Type B pancreatic cell (in vitro differentiated cells): ENCODE measurements at regions not wholly inside any gene's neighbourhood (a gene's known extent, or its start where the extent isn't known, plus 50 kb on each side); places are given as distances from the start of the nearest gene placed in this dataset.

ENCODE experiments used
- DNase-seq: peaks from one replicate; pipeline ENCODE4 v3.0.0; 2021; ENCODE audit warnings: mixed read lengths; ENCODE audit not compliant: unreplicated experiment; ENCODE audit errors: extremely low spot score
- H3K27ac Mint-ChIP-seq: 2 replicates; pipeline ENCODE4 v1.8.0; 2021; ENCODE audit warnings: mild to moderate bottlenecking, mixed read lengths
- H3K27me3 Mint-ChIP-seq: 2 replicates; pipeline ENCODE4 v1.8.0; 2021; ENCODE audit warnings: mixed read lengths
- H3K36me3 Mint-ChIP-seq: 2 replicates; pipeline ENCODE4 v1.8.0; 2021; ENCODE audit warnings: mixed read lengths
- H3K4me1 Mint-ChIP-seq: one replicate; pipeline ENCODE4 v1.8.0; 2021; ENCODE audit warnings: mixed read lengths; ENCODE audit not compliant: unreplicated experiment
- H3K4me3 Mint-ChIP-seq: 2 replicates; pipeline ENCODE4 v1.8.0; 2021; ENCODE audit warnings: mild to moderate bottlenecking, mixed read lengths
- H3K9me3 Mint-ChIP-seq: 2 replicates; pipeline ENCODE4 v1.8.0; 2021; ENCODE audit warnings: mixed read lengths
- TF ChIP-seq, protein P1 (sequence below): fragments of 200-600 bp; sonication (generic); conservative IDR thresholded peaks from 2 replicates; pipeline ENCODE4 v1.5.0; 2021; ENCODE audit warnings: antibody characterized with exemption, mild to moderate bottlenecking

DNA sequence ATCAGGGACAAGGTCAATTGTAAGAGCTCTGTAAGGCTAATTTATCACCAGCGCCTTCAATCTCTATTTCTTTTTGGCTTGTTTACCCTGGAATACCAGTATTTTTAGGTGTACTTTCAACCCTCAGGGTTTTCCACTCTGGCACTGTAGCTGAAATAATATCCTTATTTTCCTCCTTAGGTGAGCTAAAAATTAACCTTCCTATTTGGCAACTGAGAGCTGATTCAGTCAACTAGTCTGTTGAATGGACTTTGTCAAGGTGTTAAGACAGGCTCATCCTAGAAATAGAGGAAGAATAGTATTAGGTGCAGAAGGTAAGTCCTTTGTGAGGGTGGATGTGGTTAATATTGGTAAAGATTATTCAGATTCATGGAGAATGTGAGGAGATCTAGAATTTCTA is 101.3 kb upstream of the BANK1 start:
- no peak overlapping the region for H3K27ac Mint-ChIP-seq
- no peak for DNase-seq
- TF ChIP-seq, protein P1, sequence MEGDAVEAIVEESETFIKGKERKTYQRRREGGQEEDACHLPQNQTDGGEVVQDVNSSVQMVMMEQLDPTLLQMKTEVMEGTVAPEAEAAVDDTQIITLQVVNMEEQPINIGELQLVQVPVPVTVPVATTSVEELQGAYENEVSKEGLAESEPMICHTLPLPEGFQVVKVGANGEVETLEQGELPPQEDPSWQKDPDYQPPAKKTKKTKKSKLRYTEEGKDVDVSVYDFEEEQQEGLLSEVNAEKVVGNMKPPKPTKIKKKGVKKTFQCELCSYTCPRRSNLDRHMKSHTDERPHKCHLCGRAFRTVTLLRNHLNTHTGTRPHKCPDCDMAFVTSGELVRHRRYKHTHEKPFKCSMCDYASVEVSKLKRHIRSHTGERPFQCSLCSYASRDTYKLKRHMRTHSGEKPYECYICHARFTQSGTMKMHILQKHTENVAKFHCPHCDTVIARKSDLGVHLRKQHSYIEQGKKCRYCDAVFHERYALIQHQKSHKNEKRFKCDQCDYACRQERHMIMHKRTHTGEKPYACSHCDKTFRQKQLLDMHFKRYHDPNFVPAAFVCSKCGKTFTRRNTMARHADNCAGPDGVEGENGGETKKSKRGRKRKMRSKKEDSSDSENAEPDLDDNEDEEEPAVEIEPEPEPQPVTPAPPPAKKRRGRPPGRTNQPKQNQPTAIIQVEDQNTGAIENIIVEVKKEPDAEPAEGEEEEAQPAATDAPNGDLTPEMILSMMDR: no peak

DNA sequence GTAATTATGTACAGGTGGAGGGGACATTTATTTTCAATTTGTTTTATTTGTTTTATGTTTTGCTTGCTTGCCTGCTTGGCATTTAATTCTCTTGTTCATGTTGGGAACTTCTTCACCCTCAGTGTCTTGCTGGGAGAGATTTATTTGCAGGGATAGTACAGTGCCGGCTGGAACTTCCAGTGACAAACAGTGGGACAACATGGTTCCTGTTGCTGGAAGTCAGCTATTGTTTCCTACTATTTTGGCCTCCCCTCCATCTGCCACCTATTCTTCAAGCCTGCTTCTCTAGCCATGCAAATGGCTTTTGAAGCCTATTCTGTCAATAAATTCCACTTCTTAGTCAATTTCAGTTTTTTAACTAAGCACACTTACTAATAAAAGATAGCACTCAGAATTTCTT is 105.4 kb upstream of the BANK1 start:
- H3K27ac Mint-ChIP-seq: no peak overlapping the region
- no peaks in the 10 kb centered on the region for H3K36me3 Mint-ChIP-seq
- no peak for DNase-seq
- H3K4me1 Mint-ChIP-seq: no peaks in the 10 kb centered on the region
- H3K27me3 Mint-ChIP-seq: no peaks in the 10 kb centered on the region
- TF ChIP-seq, protein P1: no peak
- H3K9me3 Mint-ChIP-seq: no peaks in the 10 kb centered on the region
- H3K4me3 Mint-ChIP-seq: no peak overlapping the region

More for the DNA sequence above, 101.3 kb upstream of the BANK1 start:
- Mint-ChIP-seq H3K4me3 (no peak overlapping the region), H3K9me3 (no peaks in the 10 kb centered on the region), H3K27me3 (peaks cover 3% of the 10 kb centered on the region), H3K36me3 (no peaks in the 10 kb centered on the region), H3K4me1 (peaks cover 7% of the 10 kb centered on the region)

DNA sequence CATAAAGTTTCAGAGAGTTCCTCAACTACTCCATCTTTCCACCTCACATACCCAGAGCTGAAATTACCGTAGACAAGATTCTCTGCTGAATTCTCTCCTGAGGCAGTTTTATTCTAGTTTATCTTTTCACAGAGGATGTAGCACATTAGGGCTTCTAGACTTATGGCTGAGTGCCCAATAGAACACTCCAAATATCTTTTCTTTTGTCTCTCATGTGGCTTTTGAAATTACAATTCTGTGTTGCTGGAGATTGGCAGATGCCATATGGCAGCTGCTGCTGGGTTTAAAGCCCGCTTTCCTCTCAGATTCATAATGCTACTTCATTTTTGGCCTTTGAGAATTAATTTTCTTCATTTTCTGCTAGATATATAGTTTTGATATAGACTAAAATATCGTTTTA is 107.6 kb upstream of the BANK1 start:
- Mint-ChIP-seq H3K4me3 (no peak overlapping the region), H3K27ac (no peak overlapping the region), H3K9me3 (no peaks in the 10 kb centered on the region), H3K27me3 (no peaks in the 10 kb centered on the region), H3K36me3 (no peaks in the 10 kb centered on the region), H3K4me1 (no peaks in the 10 kb centered on the region)
- no peak for DNase-seq
- TF ChIP-seq, protein P1: no peak

- TF ChIP-seq, protein P1: no peak
- Mint-ChIP-seq H3K27ac (no peak overlapping the region), H3K4me1 (no peaks in the 10 kb centered on the region), H3K36me3 (no peaks in the 10 kb centered on the region), H3K4me3 (no peak overlapping the region), H3K27me3 (no peaks in the 10 kb centered on the region), H3K9me3 (no peaks in the 10 kb centered on the region)
- DNase-seq: no peak
These were observed 112.3 kb upstream of the BANK1 start for GRCh38 chr4:101678180-101678579.

- Mint-ChIP-seq H3K4me3 (no peak overlapping the region), H3K9me3 (peaks cover 4% of the 10 kb centered on the region), H3K27ac (no peak overlapping the region), H3K36me3 (no peaks in the 10 kb centered on the region), H3K4me1 (no peaks in the 10 kb centered on the region), H3K27me3 (no peaks in the 10 kb centered on the region)
- TF ChIP-seq, protein P1: no peak
- no peak for DNase-seq
These were observed 119.6 kb upstream of the BANK1 start for GRCh38 chr4:101670897-101671296.

- no peaks in the 10 kb centered on the region for H3K27me3 Mint-ChIP-seq
- peaks cover 4% of the 10 kb centered on the region for H3K9me3 Mint-ChIP-seq
- H3K4me3 Mint-ChIP-seq: no peak overlapping the region
- TF ChIP-seq, protein P1: no peak
- H3K27ac Mint-ChIP-seq: no peak overlapping the region
- H3K4me1 Mint-ChIP-seq: no peaks in the 10 kb centered on the region
- no peak for DNase-seq
- H3K36me3 Mint-ChIP-seq: no peaks in the 10 kb centered on the region
These were observed 120.2 kb upstream of the BANK1 start for GRCh38 chr4:101670370-101670769.
